ENCODE measurements at regions not wholly inside any gene's neighbourhood (a gene's known extent, or its start where the extent isn't known, plus 50 kb on each side); places are given as distances from the start of the nearest gene placed in this dataset.

DNA sequence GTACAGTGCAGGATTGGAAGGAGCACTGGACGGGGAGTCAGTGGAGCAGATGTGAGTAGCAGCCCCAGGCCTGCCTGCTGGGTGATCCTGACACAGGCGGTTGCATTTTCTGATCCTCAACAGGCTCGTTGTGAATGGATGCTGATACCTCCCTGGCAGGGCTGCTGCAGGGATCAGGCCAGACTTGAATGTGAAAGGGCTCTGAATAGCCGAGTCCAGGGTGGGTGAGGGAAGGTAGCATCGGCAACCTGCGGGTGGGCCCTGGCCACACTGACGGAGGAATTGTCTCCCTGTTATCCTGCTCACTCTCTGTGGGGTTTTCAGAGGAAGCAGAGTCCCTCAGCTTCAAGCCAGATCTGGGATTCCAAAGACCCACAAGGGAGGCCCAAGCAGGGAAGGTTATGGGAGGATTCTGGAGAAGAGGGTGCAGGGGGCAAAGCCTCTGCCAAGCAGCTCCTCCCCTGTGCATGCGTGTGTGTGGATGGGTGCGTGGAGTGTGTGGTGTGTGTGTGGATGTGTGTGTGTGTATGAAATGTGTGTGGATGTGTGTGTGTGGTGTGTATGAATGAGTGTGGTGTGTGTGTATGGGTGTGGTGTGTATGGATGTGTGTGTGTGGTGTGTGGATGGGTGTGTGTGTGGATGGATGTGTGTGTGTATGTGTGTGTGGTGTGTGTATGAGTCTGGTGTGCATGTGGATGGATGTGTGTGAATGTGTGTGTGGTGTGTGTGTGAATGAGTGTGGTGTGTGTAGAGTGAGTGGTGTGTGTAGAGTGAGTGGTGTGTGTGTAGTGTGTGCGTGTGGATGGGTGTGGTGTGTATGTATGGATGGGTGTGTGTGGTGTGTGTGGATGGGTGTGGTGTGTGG lies 100.3 kb downstream of the UBIAD1 start:
- no peak for DNase-seq (ENCODE audit: low read depth, low spot score)
- H3K27ac ChIP-seq: no peak overlapping the region

- no peak for DNase-seq (ENCODE audit: low read depth, low spot score)
- no peak overlapping the region for H3K27ac ChIP-seq
These were observed 101.1 kb downstream of the UBIAD1 start for GRCh38 chr1:11373895-11374747.

GRCh38 chr1:11374748-11375110 lies 101.7 kb downstream of the UBIAD1 start:
- H3K27ac ChIP-seq: no peak overlapping the region
- DNase-seq (ENCODE audit: low read depth, low spot score): no peak

DNA sequence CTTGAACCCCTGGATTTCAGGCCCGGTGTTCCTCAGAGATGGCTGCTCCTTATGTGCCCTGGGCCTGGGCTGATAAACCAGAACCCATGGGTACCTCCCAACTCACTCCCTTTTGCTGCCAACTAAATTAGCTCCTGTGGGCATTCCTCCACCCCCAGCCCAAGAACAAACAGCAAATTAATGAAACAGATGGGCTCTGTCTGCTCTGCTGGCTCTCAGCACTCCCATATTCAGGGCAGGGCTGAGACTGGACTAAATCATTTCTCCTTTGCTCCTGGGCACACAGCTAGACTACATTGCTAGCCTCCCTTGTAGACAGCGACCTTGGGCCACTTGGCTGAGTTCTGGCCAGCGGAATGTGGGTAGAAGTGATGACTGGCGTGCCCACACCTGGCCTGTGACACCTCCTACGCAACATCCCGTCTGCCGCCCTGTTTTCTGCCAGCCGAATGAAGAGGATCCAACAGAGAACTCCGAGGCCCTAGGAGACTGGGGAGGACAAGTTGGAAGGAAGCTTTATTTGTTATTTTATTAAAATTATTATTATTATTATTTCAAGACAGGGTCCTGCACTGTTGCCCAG lies 101.9 kb upstream of the DISP3 start:
- DNase-seq (ENCODE audit: low read depth, low spot score): no peak
- H3K27ac ChIP-seq: no peak overlapping the region

DNA sequence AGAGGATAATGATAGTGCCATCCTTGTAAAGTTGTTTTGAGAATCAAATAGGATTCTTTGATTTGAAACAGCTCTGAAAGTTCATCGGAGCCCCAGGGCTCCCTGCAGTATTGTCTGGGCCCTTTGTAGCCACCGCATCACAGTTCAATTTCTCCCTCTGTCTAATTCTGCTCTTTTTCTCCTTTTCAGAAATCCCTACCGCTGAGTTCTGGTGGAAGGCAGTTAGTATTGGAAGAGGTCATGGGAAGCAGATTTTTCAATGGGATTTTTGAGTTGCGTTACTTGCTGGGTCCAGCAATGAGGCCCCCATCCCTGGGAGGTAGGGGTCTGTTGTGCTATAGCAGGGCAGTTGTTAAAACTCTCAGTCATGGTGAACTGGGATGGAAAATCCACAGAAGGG lies 101.0 kb upstream of the DISP3 start:
- H3K27ac ChIP-seq: no peak overlapping the region
- DNase-seq (ENCODE audit: low read depth, low spot score): no peak

GRCh38 chr1:11379851-11380250 lies 99.1 kb upstream of the DISP3 start:
- no peak for DNase-seq (ENCODE audit: low read depth, low spot score)
- H3K27ac ChIP-seq: no peak overlapping the region

- no peak overlapping the region for H3K27ac ChIP-seq
- DNase-seq (ENCODE audit: low read depth, low spot score): no peak
These were observed 98.5 kb upstream of the DISP3 start for GRCh38 chr1:11380500-11380899.

DNA sequence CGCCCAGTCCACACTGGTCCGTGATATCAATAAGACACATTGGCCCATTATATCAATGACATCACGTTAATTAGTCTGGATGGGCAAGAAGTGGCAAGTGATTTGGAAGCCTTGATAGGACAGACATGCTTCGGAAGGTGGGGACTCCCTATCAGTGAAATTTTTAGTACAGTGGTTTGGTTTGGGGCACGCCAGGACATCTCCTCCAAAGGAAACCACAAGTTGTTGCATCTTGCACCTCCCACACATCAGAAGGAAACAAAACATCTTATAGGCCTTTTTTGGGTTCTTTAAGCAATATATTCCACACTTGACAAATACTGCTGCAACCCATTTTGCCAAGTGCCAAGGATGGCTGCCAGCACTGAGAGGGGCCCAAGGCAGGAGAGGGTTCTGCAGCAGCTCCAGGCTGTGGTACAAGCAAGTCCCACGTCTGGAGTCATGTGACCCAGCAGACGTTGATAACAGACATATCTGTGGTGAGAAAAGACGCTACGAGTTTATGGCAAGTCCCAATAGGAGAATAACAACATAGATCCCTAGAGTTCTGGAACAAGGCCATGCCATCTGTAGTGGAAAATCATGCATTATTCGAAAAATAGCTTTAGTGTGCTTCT lies 95.3 kb upstream of the DISP3 start:
- no peak for DNase-seq (ENCODE audit: low read depth, low spot score)
- H3K27ac ChIP-seq: no peak overlapping the region

DNA sequence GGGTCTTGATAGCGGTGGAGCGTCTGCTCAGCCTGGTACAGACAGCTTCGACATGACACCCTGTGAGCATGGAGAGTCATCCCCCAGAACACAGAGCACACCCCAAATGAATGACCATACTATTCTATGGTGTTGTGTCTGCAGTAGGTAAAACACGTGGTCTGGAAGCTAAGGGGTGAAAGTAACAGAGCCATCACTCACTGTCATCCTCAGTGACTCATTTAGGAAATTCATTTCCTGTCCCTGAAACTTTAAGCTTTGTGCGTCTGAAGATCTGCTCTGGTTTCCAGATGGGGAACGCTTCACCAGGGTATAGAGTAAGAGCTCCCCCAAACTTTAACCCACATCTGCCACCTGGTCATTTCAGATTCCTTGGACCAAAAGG lies 94.8 kb upstream of the DISP3 start:
- H3K27ac ChIP-seq: no peak overlapping the region
- DNase-seq (ENCODE audit: low read depth, low spot score): peak; percentile 14

DNA sequence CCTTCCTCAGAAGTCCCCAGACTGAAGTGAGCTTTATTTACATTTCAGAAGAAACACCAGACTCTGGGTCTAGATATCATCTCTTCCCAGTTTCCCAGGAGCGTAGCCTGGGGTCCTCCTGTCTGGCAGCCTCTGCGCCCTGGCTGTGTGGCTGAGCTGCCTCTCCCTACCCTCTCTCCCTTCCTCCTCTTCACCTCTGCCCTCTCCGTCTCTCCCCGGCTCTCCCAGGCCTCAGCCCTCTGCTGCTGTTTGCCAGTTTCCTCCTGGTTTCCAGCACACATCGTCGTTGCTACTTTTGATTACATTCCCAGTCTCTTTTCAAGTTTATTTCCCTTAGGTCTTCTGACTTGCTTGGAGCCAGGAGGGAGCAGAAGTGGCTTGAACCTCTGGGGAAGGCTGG lies 91.1 kb upstream of the DISP3 start:
- H3K27ac ChIP-seq: no peak overlapping the region

DNA sequence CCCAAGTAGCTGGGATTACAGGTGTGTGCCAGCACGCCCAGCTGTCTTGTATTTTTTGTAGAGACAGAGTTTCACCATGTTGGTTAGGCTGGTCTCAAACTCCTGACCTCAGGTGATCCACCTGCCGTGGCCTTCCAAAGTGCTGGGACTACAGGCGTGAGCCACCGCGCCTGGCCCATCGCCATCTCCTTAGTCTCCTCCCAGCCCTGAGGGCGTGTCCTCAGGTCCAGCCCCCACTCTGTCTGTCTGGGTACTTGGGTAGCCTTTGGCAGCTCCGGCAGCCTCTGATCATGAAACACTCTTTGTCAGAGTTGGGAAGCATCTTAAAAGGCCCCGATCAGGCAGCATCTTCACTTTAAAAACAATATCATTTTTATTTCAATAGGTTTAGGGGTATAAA lies 90.3 kb upstream of the DISP3 start:
- no peak for DNase-seq (ENCODE audit: low read depth, low spot score)
- no peak overlapping the region for H3K27ac ChIP-seq

More for the DNA sequence above, 91.1 kb upstream of the DISP3 start:
- DNase-seq (ENCODE audit: low read depth, low spot score): no peak

GRCh38 chr1:11391327-11391726 lies 87.6 kb upstream of the DISP3 start:
- DNase-seq (ENCODE audit: low read depth, low spot score): no peak
- H3K27ac ChIP-seq: no peak overlapping the region

DNA sequence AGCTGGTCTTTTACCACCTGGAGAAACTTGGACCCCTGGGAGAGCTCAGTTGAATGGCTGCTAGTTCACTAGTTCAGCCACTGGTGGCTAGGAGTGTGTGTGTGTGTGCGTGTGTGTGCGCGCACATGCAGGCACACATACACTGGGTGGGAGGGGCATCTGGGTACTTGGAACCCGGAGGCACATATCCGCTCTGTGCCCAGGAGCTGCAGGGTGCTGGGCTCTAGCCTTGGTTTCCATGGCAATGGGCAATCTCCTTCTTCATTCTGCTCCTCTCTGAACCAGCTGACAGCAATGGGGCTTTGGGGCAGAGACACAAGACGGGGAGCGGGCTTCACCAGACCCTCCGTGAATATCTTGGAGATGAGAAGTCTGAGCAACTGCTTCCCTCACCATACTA lies 87.1 kb upstream of the DISP3 start:
- DNase-seq (ENCODE audit: low read depth, low spot score): no peak
- no peak overlapping the region for H3K27ac ChIP-seq

GRCh38 chr1:11394592-11395245 lies 84.2 kb upstream of the DISP3 start:
- H3K27ac ChIP-seq: no peak overlapping the region
- DNase-seq (ENCODE audit: low read depth, low spot score): no peak

GRCh38 chr1:11395616-11396015 lies 83.3 kb upstream of the DISP3 start:
- no peak overlapping the region for H3K27ac ChIP-seq
- no peak for DNase-seq (ENCODE audit: low read depth, low spot score)

- H3K27ac ChIP-seq: no peak overlapping the region
- DNase-seq (ENCODE audit: low read depth, low spot score): no peak
These were observed 81.6 kb upstream of the DISP3 start for GRCh38 chr1:11397151-11397901.

DNA sequence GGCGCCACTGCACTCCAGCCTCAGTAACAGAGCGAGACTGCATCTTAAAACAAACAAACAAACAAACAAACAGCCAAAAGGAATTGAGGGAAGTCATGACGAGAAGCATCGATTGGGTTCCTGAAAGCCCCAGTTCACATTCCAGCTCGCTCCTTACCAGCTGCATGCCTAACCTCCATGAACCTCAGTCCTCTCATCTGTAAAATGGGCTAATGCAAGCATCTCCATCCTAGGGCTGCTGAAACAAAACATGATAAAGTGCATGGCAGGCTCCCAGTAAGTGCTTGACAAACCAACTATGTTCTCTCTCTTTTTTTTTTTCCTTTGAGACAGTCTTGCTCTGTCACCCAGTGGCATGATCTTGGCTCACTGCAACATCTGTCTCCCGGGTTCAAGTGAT lies 79.7 kb upstream of the DISP3 start:
- H3K27ac ChIP-seq: no peak overlapping the region
- no peak for DNase-seq (ENCODE audit: low read depth, low spot score)

DNA sequence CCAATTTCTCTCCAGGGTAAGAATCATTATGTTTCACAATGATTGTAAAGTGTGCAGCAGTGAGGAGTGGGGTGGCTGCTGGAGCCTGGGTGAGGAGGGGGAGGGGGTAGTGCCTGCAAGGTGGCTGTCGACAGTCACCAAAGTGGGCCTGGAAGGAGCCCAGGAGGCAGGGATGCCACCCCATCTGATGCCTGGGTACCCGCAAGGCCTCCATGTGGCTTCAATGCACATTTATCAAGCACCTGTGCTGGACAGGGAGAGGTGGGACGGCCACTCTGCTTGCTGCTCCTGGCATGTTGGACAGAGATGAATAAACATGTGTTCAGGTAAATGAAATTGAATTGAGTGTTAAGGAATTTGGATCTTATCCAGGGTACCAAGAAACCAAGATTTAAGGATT lies 78.8 kb upstream of the DISP3 start:
- DNase-seq (ENCODE audit: low read depth, low spot score): no peak
- no peak overlapping the region for H3K27ac ChIP-seq

GRCh38 chr1:11400567-11400966 lies 78.4 kb upstream of the DISP3 start:
- no peak for DNase-seq (ENCODE audit: low read depth, low spot score)

DNA sequence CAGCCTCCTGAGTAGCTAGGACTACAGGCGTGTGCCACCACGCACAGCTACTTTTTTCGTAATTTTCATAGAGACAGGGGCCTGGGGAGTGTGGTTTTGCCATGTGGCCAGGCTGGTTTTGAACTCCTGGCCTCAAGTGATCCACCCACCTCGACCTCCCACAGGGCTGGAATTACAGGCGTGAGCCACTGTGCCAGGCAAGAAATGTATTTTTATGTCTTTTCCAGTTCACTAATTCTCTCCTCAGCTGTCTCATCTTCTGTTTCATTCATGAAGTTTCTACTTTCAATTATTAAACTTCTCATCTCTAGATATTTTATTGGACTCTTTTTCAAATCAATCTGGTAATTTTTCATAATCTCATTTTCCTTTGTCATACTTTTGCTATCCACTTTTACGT lies 72.1 kb upstream of the DISP3 start:
- no peak for DNase-seq (ENCODE audit: low read depth, low spot score)
- H3K27ac ChIP-seq: no peak overlapping the region

More at GRCh38 chr1:11400567-11400966, 78.4 kb upstream of the DISP3 start:
- H3K27ac ChIP-seq: no peak overlapping the region
